H1 (cell line): ENCODE measurements at regions not wholly inside any gene's neighbourhood (a gene's known extent, or its start where the extent isn't known, plus 50 kb on each side); places are given as distances from the start of the nearest gene placed in this dataset.
A peak's percentile ranks its signal among the peaks of the same experiment; 100 is the strongest.

Experiments
- CTCF ChIA-PET: fragments of 300-600 bp; sonication (Branson Sonifier 250); formaldehyde crosslinking; loops from one replicate; lab custom pipeline; 2021; ENCODE audit not compliant: partially characterized antibody; lab: Charles Lee
- POLR2A ChIA-PET: fragments of 300-600 bp; sonication (Branson Sonifier 250); formaldehyde crosslinking; loops from one replicate; lab custom pipeline; 2021; ENCODE audit warnings: inconsistent platforms; ENCODE audit not compliant: partially characterized antibody; lab: Charles Lee
- DNase-seq, 2 experiments: peaks; one replicate each; pipeline versions ENCODE4 v3.0.0 to v3.0.0-alpha.2; 2010 to 2022; ENCODE audit warnings: low spot score in 2 of 2, low read depth in 1 of 2, mixed read lengths in 1 of 2
- FAIRE-seq: peaks from 2 replicates; lab custom pipeline; 2011; peaks lifted over from hg19 to GRCh38; lab: Jason Lieb, UNC
- H2AFZ ChIP-seq: 2 replicates; pipeline ENCODE4 v1.8.1; 2012; ENCODE audit warnings: low read length, inconsistent platforms
- H2AK5ac ChIP-seq: 2 replicates; pipeline ENCODE4 v1.6.1; 2013; ENCODE audit warnings: low read depth, low read length
- H2BK120ac ChIP-seq: replicated peaks from 2 replicates; pipeline ENCODE3; 2013; ENCODE audit warnings: low read depth, low read length, inconsistent platforms
- H2BK12ac ChIP-seq: 2 replicates; pipeline ENCODE4 v1.6.1; 2013; ENCODE audit warnings: low read depth, low read length
- H2BK15ac ChIP-seq: 2 replicates; pipeline ENCODE4 v1.6.1; 2013; ENCODE audit warnings: low read length
- H2BK20ac ChIP-seq: 2 replicates; pipeline ENCODE4 v1.6.1; 2013; ENCODE audit warnings: low read length
- H2BK5ac ChIP-seq: 2 replicates; pipeline ENCODE4 v1.6.1; 2013; ENCODE audit warnings: low read depth, low read length
- H3K14ac ChIP-seq: 2 replicates; pipeline ENCODE4 v1.6.1; 2013; ENCODE audit warnings: inconsistent platforms; ENCODE audit not compliant: insufficient read length
- H3K18ac ChIP-seq: 2 replicates; pipeline ENCODE4 v1.6.1; 2013; ENCODE audit warnings: low read length; ENCODE audit errors: extremely low read depth
- H3K23ac ChIP-seq: 2 replicates; pipeline ENCODE4 v1.6.1; 2013; ENCODE audit warnings: inconsistent platforms; ENCODE audit not compliant: insufficient read length
- H3K23me2 ChIP-seq: 2 replicates; pipeline ENCODE4 v1.6.1; 2013; ENCODE audit warnings: low read depth, low read length
- H3K27ac ChIP-seq: 2 replicates; pipeline ENCODE4 v1.6.1; 2011; ENCODE audit warnings: low read depth, low read length, inconsistent platforms
- H3K27me3 ChIP-seq, 4 experiments: replicated peaks in 1 of 4; 1 replicate in 1 of 4; 2 replicates in 3 of 4; pipeline versions ENCODE4 v1.6.1 to v1.8.1; 2011 to 2013; ENCODE audit warnings: low read length in 3 of 4, mild to moderate bottlenecking in 3 of 4, inconsistent platforms in 2 of 4, mixed read lengths in 2 of 4, moderate library complexity in 1 of 4; ENCODE audit not compliant: control insufficient read depth in 3 of 4, insufficient read depth in 3 of 4; ENCODE audit errors: extremely low read depth in 1 of 4
- H3K36me3 ChIP-seq, 4 experiments: 2 replicates each; pipeline versions ENCODE4 v1.6.1 to v1.8.1; 2011 to 2013; ENCODE audit warnings: mild to moderate bottlenecking in 4 of 4, low read length in 3 of 4, moderate library complexity in 2 of 4, control low read depth in 1 of 4, inconsistent platforms in 1 of 4; ENCODE audit not compliant: insufficient read depth in 4 of 4, control insufficient read depth in 2 of 4
- H3K4ac ChIP-seq: replicated peaks from 2 replicates; pipeline ENCODE3; 2013; ENCODE audit warnings: low read length, low read depth, mixed read lengths, inconsistent platforms; ENCODE audit not compliant: insufficient read length
- H3K4me1 ChIP-seq, 4 experiments: replicated peaks in 1 of 4; 1 replicate in 1 of 4; 2 replicates in 3 of 4; pipeline versions ENCODE4 v1.6.1 to v1.8.1; 2011 to 2013; ENCODE audit warnings: low read length in 3 of 4, inconsistent platforms in 2 of 4, mixed read lengths in 1 of 4; ENCODE audit not compliant: insufficient read depth in 4 of 4, control insufficient read depth in 3 of 4
- H3K4me2 ChIP-seq, 2 experiments: 2 replicates each; pipeline versions ENCODE4 v1.6.1 to v1.8.1; 2011 to 2013; ENCODE audit warnings: low read depth in 2 of 2, low read length in 2 of 2, control low read depth in 1 of 2, inconsistent platforms in 1 of 2, mild to moderate bottlenecking in 1 of 2; ENCODE audit not compliant: insufficient read depth in 1 of 2
- H3K4me3 ChIP-seq, 4 experiments: fragments of 200-600, 300-600 bp in 1 of 4; sonication (generic), shearing (Covaris generic), sonication (Bioruptor Twin) in 1 of 4; 2 replicates each; pipeline versions ENCODE4 v1.5.1 to v1.8.1; 2011 to 2016; ENCODE audit warnings: low read length in 4 of 4, low read depth in 3 of 4, control low read depth in 2 of 4, inconsistent platforms in 2 of 4, mild to moderate bottlenecking in 2 of 4, mixed read lengths in 1 of 4, moderate library complexity in 1 of 4; ENCODE audit not compliant: insufficient read depth in 2 of 4; ENCODE audit errors: extremely low read depth in 1 of 4
- H3K56ac ChIP-seq: replicated peaks from 2 replicates; pipeline ENCODE3; 2013; ENCODE audit warnings: low read depth, mild to moderate bottlenecking, mixed read lengths, low read length, inconsistent platforms; ENCODE audit not compliant: insufficient read length
- H3K79me1 ChIP-seq: 2 replicates; pipeline ENCODE4 v1.6.1; 2013; ENCODE audit warnings: low read depth, low read length, control low read depth
- H3K79me2 ChIP-seq, 2 experiments: 2 replicates each; pipeline versions ENCODE4 v1.6.1 to v1.8.1; 2012 to 2013; ENCODE audit warnings: low read length in 2 of 2, mild to moderate bottlenecking in 2 of 2, inconsistent platforms in 1 of 2; ENCODE audit not compliant: insufficient read depth in 2 of 2, control insufficient read depth in 1 of 2
- H3K9ac ChIP-seq, 4 experiments: replicated peaks in 1 of 4; 1 replicate in 1 of 4; 2 replicates in 3 of 4; pipeline versions ENCODE4 v1.6.1 to v1.8.1; 2011 to 2013; ENCODE audit warnings: low read depth in 3 of 4, low read length in 3 of 4, control low read depth in 2 of 4, mild to moderate bottlenecking in 2 of 4, moderate library complexity in 2 of 4, inconsistent platforms in 1 of 4; ENCODE audit errors: extremely low read depth in 1 of 4
- H3K9me3 ChIP-seq, 2 experiments: 2 replicates each; pipeline versions ENCODE4 v1.6.1 to v1.8.1; 2012 to 2013; ENCODE audit warnings: mild to moderate bottlenecking in 2 of 2, moderate library complexity in 2 of 2, control low read depth in 1 of 2, inconsistent platforms in 1 of 2, low read depth in 1 of 2, low read length in 1 of 2, mixed read lengths in 1 of 2; ENCODE audit not compliant: insufficient read depth in 2 of 2
- H4K20me1 ChIP-seq, 2 experiments: replicated peaks in 1 of 2; 2 replicates each; pipeline versions ENCODE3 to v1.8.1; 2011 to 2013; ENCODE audit warnings: inconsistent platforms in 2 of 2, low read length in 2 of 2, mild to moderate bottlenecking in 1 of 2; ENCODE audit not compliant: insufficient read depth in 2 of 2, control insufficient read depth in 1 of 2
- H4K5ac ChIP-seq: 2 replicates; pipeline ENCODE4 v1.6.1; 2013; ENCODE audit warnings: low read length, low read depth, mixed read lengths, inconsistent platforms; ENCODE audit not compliant: insufficient read length
- H4K8ac ChIP-seq: 2 replicates; pipeline ENCODE4 v1.8.0; 2013; ENCODE audit warnings: mild to moderate bottlenecking, moderate library complexity, low read length, inconsistent platforms; ENCODE audit not compliant: insufficient read depth; ENCODE audit errors: extremely low read depth
- H4K91ac ChIP-seq: replicated peaks from 2 replicates; pipeline ENCODE3; 2013; ENCODE audit warnings: low read length, mixed read lengths, inconsistent platforms; ENCODE audit not compliant: insufficient read length
- ASH2L ChIP-seq: fragments of 200-600, 300-600 bp; sonication (generic); IDR thresholded peaks from one replicate; pipeline ENCODE4 v1.7.1; 2017; ENCODE audit warnings: low read length
- CHD2 ChIP-seq: IDR thresholded peaks from 2 replicates; pipeline ENCODE4 v1.6.1; 2012; ENCODE audit warnings: low read length, improper control_type of control experiment
- KDM5A ChIP-seq: fragments of 200-600 bp; IDR thresholded peaks from 2 replicates; pipeline ENCODE4 v1.7.1; 2012; ENCODE audit warnings: mild to moderate bottlenecking, low read length, inconsistent platforms, mixed read lengths
- NANOG ChIP-seq: IDR thresholded peaks from 2 replicates; pipeline ENCODE4 v1.6.1; 2011; ENCODE audit warnings: low read length, low read depth, mild to moderate bottlenecking, inconsistent platforms; ENCODE audit not compliant: insufficient read depth, poor library complexity, severe bottlenecking
- SIN3A ChIP-seq, 2 experiments: IDR thresholded peaks in 1 of 2; conservative IDR thresholded peaks in 1 of 2; 2 replicates each; pipeline ENCODE4 v1.6.1; 2011 to 2012; ENCODE audit warnings: low read length in 2 of 2, improper control_type of control experiment in 1 of 2, low read depth in 1 of 2, mild to moderate bottlenecking in 1 of 2
- WGBS, 2 experiments: shearing (Covaris generic) in 1 of 2; methylation state at CpG; one replicate each; pipeline versions ENCODE4 v1.1.6 to v1.1.7; 2013 to 2015; ENCODE audit warnings: low lambda C conversion rate in 2 of 2, mixed read lengths in 2 of 2, inconsistent platforms in 1 of 2, low coverage in 1 of 2, missing lambda C conversion rate in 1 of 2; ENCODE audit not compliant: insufficient replicate concordance in 2 of 2, insufficient coverage in 1 of 2, insufficient read length in 1 of 2; ENCODE audit errors: extremely low coverage in 1 of 2, missing lambda C conversion rate in 1 of 2; 5-methylcytosine and 5-hydroxymethylcytosine counted together
- TF ChIP-seq, protein P1 (sequence below): IDR thresholded peaks from 2 replicates; pipeline ENCODE4 v1.6.1; 2011; ENCODE audit warnings: low read length, improper control_type of control experiment
- TF ChIP-seq, protein P2 (sequence below): IDR thresholded peaks from 2 replicates; pipeline ENCODE4 v1.6.1; 2012; ENCODE audit warnings: inconsistent platforms

DNA sequence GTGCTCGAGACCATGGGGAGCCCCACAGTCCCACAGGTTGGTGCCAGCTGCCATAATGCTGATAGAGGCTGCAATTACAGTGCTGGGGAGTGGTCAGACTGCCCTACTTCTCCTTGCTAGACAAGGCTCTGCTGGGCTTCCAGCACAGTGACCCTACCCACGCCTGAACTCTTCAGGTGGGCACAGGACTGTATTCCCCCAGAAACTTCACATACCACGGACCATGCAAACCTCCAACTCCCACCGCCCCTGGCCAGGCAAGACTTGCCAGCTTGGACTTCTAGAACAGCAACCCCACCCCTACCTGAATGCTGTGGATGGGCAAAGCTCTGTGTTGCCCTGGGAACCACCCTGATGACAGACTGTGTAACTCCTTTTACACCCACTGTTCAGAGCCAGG is 885.3 kb downstream of the SI start:
- H2BK120ac ChIP-seq, result no peak overlapping the region

More for the DNA sequence above, 885.3 kb downstream of the SI start:
- no peaks in the 10 kb centered on the region for H3K79me2 ChIP-seq
- WGBS, 2 experiments, result 73% methylated on average over 4 of the region's 4 CpGs; no CpG with 5 or more reads in 1 of the 2 experiments
- no peak overlapping the region for H3K23ac ChIP-seq
- no peak overlapping the region for H3K18ac ChIP-seq
- no peak overlapping the region for H3K4ac ChIP-seq
- no peak overlapping the region for H2BK15ac ChIP-seq
- H3K36me3 ChIP-seq, result no peaks in the 10 kb centered on the region
- TF ChIP-seq SIN3A (conservative IDR thresholded peaks at IDR 0.05 in 1 of 2, IDR thresholded peaks at IDR 0.05 in 1 of 2; ENCODE audit: low read depth in 1 of 2, low read length in 2 of 2) (no peak), NANOG (no peak), ASH2L (no peak), CHD2 (no peak), KDM5A (no peak)
- TF ChIP-seq, protein P1, sequence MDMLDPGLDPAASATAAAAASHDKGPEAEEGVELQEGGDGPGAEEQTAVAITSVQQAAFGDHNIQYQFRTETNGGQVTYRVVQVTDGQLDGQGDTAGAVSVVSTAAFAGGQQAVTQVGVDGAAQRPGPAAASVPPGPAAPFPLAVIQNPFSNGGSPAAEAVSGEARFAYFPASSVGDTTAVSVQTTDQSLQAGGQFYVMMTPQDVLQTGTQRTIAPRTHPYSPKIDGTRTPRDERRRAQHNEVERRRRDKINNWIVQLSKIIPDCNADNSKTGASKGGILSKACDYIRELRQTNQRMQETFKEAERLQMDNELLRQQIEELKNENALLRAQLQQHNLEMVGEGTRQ, result no peak
- TF ChIP-seq, protein P2, sequence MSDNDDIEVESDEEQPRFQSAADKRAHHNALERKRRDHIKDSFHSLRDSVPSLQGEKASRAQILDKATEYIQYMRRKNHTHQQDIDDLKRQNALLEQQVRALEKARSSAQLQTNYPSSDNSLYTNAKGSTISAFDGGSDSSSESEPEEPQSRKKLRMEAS, result no peak
- TF ChIP-seq, all 59 proteins: peak for 0
- Histone ChIP-seq H4K20me1 (no peaks in the 10 kb centered on the region), H2AK5ac (no peak overlapping the region), H2BK5ac (no peak overlapping the region), H3K14ac (no peak overlapping the region), H3K27ac (no peak overlapping the region), H3K4me3 (no peak overlapping the region), H3K27me3 (no peaks in the 10 kb centered on the region), H3K9me3 (no peaks in the 10 kb centered on the region), H3K4me2 (no peak overlapping the region), H3K56ac (no peak overlapping the region), H2AFZ (peak overlapping the region; percentile 96), H4K5ac (no peak overlapping the region), H3K23me2 (no peaks in the 10 kb centered on the region), H3K9ac (no peak overlapping the region), H2BK12ac (no peak overlapping the region), H3K79me1 (no peaks in the 10 kb centered on the region), H4K91ac (no peak overlapping the region), H3K4me1 (no peaks in the 10 kb centered on the region), H4K8ac (no peak overlapping the region), H2BK20ac (no peak overlapping the region)
- DNase-seq (no peak), FAIRE-seq (no peak)
- CTCF ChIA-PET, result interaction anchor here (1.0 to 1.4 kb wide), 3 partner anchors 11 to 384 kb away, joined by 3 to 4 read pairs (median 4); no protein-coding TSS in a partner anchor
- POLR2A ChIA-PET, result no interaction called here
